ENCODE measurements at regions not wholly inside any gene's neighbourhood (a gene's known extent, or its start where the extent isn't known, plus 50 kb on each side); places are given as distances from the start of the nearest gene placed in this dataset.

- DNase-seq (ENCODE audit: low spot score): no peak
- TF ChIP-seq, protein P1, sequence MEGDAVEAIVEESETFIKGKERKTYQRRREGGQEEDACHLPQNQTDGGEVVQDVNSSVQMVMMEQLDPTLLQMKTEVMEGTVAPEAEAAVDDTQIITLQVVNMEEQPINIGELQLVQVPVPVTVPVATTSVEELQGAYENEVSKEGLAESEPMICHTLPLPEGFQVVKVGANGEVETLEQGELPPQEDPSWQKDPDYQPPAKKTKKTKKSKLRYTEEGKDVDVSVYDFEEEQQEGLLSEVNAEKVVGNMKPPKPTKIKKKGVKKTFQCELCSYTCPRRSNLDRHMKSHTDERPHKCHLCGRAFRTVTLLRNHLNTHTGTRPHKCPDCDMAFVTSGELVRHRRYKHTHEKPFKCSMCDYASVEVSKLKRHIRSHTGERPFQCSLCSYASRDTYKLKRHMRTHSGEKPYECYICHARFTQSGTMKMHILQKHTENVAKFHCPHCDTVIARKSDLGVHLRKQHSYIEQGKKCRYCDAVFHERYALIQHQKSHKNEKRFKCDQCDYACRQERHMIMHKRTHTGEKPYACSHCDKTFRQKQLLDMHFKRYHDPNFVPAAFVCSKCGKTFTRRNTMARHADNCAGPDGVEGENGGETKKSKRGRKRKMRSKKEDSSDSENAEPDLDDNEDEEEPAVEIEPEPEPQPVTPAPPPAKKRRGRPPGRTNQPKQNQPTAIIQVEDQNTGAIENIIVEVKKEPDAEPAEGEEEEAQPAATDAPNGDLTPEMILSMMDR (IDR thresholded peaks at IDR 0.05; ENCODE audit: extremely low read depth, insufficient read depth, missing control alignments): no peak
- in situ Hi-C loops (cut with MboI; ENCODE audit: low pct_unique_long_range_greater_than_20kb, low sequenced_read_pairs, unreplicated experiment): loop anchor here (25.0 kb wide), 1 partner anchor 377 kb away; no protein-coding TSS in a partner anchor
These were observed 390.2 kb upstream of the MAN1A1 start for GRCh38 chr6:119739769-119740168.

GRCh38 chr6:119738425-119738824, 388.9 kb upstream of the MAN1A1 start:
- DNase-seq (ENCODE audit: low spot score): no peak
- in situ Hi-C loops (cut with MboI; ENCODE audit: low pct_unique_long_range_greater_than_20kb, low sequenced_read_pairs, unreplicated experiment): loop anchor here (25.0 kb wide), 1 partner anchor 376 kb away; no protein-coding TSS in a partner anchor
- TF ChIP-seq, protein P1 (IDR thresholded peaks at IDR 0.05; ENCODE audit: extremely low read depth, insufficient read depth, missing control alignments): no peak

DNA sequence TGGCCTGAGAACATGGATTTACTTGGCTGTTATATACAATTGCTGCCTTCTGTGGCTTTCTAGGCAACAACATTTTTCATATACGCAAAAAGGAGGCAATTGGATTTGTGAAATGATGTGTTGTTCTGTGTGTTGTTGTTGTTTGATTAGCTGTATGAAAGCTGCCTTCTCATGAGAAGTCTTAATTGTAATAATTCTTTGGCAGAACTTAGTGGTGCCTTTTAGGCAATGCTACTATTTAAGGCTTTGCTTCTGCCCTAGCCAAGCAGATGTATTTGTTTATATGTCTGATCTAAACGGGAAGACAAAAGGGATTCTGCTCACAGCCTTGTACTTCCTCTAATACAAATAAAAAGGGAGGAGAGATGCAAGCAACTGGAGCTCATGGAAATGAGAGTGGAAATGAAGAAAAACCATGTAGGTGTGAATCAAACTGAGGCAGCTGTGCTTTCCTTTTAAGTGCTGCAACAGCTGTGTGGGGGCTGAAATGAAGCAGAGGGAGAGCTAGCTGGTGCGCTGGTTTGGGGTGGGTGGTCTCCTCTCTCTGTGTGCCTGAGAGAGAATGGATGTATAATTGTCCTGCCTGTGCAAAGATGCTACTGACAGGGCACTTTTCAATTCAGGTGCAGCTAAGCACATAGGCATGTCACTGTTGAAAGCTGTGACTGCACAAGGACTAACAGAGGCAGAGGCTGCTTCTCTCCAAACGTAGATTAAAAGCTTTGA, 386.9 kb upstream of the MAN1A1 start:
- in situ Hi-C loops (cut with MboI; ENCODE audit: low pct_unique_long_range_greater_than_20kb, low sequenced_read_pairs, unreplicated experiment): loop anchor here (25.0 kb wide), 1 partner anchor 374 kb away; no protein-coding TSS in a partner anchor
- no peak for DNase-seq (ENCODE audit: low spot score)
- TF ChIP-seq, protein P1 (IDR thresholded peaks at IDR 0.05; ENCODE audit: extremely low read depth, insufficient read depth, missing control alignments): no peak

GRCh38 chr6:119735530-119735929, 386.0 kb upstream of the MAN1A1 start:
- DNase-seq (ENCODE audit: low spot score): no peak
- in situ Hi-C loops (cut with MboI; ENCODE audit: low pct_unique_long_range_greater_than_20kb, low sequenced_read_pairs, unreplicated experiment): loop anchor here (25.0 kb wide), 1 partner anchor 373 kb away; no protein-coding TSS in a partner anchor
- TF ChIP-seq, protein P1 (IDR thresholded peaks at IDR 0.05; ENCODE audit: extremely low read depth, insufficient read depth, missing control alignments): no peak

GRCh38 chr6:119734227-119734626, 384.7 kb upstream of the MAN1A1 start:
- in situ Hi-C loops (cut with MboI; ENCODE audit: low pct_unique_long_range_greater_than_20kb, low sequenced_read_pairs, unreplicated experiment): loop anchor here (25.0 kb wide), 1 partner anchor 372 kb away; no protein-coding TSS in a partner anchor

GRCh38 chr6:119728935-119729334, 379.4 kb upstream of the MAN1A1 start:
- DNase-seq (ENCODE audit: low spot score): no peak
- in situ Hi-C loops (cut with MboI; ENCODE audit: low pct_unique_long_range_greater_than_20kb, low sequenced_read_pairs, unreplicated experiment): loop anchor here (25.0 kb wide), 1 partner anchor 367 kb away; no protein-coding TSS in a partner anchor

More at GRCh38 chr6:119734227-119734626, 384.7 kb upstream of the MAN1A1 start:
- TF ChIP-seq, protein P1 (IDR thresholded peaks at IDR 0.05; ENCODE audit: extremely low read depth, insufficient read depth, missing control alignments): no peak
- DNase-seq (ENCODE audit: low spot score): no peak

More at GRCh38 chr6:119728935-119729334, 379.4 kb upstream of the MAN1A1 start:
- TF ChIP-seq, protein P1 (IDR thresholded peaks at IDR 0.05; ENCODE audit: extremely low read depth, insufficient read depth, missing control alignments): no peak

Measured in GM13977 (cell line).